Activated B cell treated with CpG ODN at 0.5 μM for 24 hours (primary cell): ENCODE measurements at regions not wholly inside any gene's neighbourhood (a gene's known extent, or its start where the extent isn't known, plus 50 kb on each side); places are given as distances from the start of the nearest gene placed in this dataset.

Source experiments
- ATAC-seq: fragments of 200-7000 bp; cut with Tn5 transposase; one replicate; pipeline ENCODE4 v1.10.0; 2021; ENCODE audit warnings: low read depth, mild to moderate bottlenecking, moderate library complexity
- CTCF ChIA-PET: fragments of 350-600 bp; sonication (Branson Sonifier 250); formaldehyde crosslinking; loops from one replicate; lab custom pipeline; 2021; ENCODE audit warnings: antibody characterized with exemption; lab: Charles Lee
- POLR2A ChIA-PET: fragments of 350-600 bp; sonication (Branson Sonifier 250); formaldehyde crosslinking; loops from one replicate; lab custom pipeline; 2021; ENCODE audit warnings: antibody characterized with exemption; lab: Charles Lee
- DNase-seq: peaks from one replicate; pipeline ENCODE4 v3.0.0; 2022
- H3K27ac Mint-ChIP-seq: one replicate; pipeline ENCODE4 v1.8.0; 2020; ENCODE audit warnings: mixed read lengths
- H3K27me3 Mint-ChIP-seq: one replicate; pipeline ENCODE4 v1.8.0; 2021; ENCODE audit warnings: mixed read lengths
- H3K36me3 Mint-ChIP-seq: one replicate; pipeline ENCODE4 v1.8.0; 2021; ENCODE audit warnings: low read depth, mixed read lengths
- H3K4me1 Mint-ChIP-seq: one replicate; pipeline ENCODE4 v1.8.0; 2021; ENCODE audit warnings: mixed read lengths
- H3K4me3 Mint-ChIP-seq: one replicate; pipeline ENCODE4 v1.8.0; 2020; ENCODE audit warnings: mild to moderate bottlenecking, mixed read lengths
- H3K9me3 Mint-ChIP-seq: one replicate; pipeline ENCODE4 v1.8.0; 2020; ENCODE audit warnings: mixed read lengths
- CTCF ChIP-seq: fragments of 200-600 bp; IDR thresholded peaks from one replicate; pipeline ENCODE4 v1.8.0; 2022; ENCODE audit warnings: antibody characterized with exemption, mild to moderate bottlenecking
- intact Hi-C: fragments of 100-400 bp; cut with micrococcal nuclease; formaldehyde crosslinking; loops from one replicate; pipeline ENCODE4 v1.15.1; 2024

GRCh38 chr18:34083910-34084535, 140.7 kb downstream of the NOL4 start:
- ChIA-PET CTCF (no interaction called here), POLR2A (no interaction called here)
- no peaks in the 10 kb centered on the region for H3K4me1 Mint-ChIP-seq
- no peaks in the 10 kb centered on the region for H3K36me3 Mint-ChIP-seq
- no peak overlapping the region for H3K27ac Mint-ChIP-seq
- no peak for TF ChIP-seq CTCF
- peaks cover 2% of the 10 kb centered on the region for H3K9me3 Mint-ChIP-seq
- H3K4me3 Mint-ChIP-seq: no peak overlapping the region
- intact Hi-C loops: no loop called here
- DNase-seq: no peak
- H3K27me3 Mint-ChIP-seq: no peaks in the 10 kb centered on the region
- no peak for ATAC-seq

DNA sequence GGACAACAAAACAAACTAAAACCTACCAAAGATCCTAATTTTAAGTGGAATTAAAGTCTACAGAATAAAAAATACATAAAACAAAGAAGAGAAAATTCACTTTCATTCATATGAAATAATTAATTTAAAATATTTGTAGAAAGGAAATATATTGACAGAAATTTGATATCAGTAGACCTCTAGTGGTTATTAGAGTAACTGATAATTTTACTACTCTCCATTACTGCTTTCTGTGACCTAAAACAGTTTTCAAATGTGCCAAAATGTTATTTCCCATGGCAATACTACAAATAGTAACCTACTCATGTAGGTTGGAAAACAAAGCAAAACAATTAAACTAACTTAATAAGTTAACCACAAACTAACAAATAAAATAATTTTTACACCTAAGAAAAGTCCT, 147.1 kb downstream of the NOL4 start:
- DNase-seq (no peak), ATAC-seq (no peak)
- Mint-ChIP-seq H3K4me1 (no peaks in the 10 kb centered on the region), H3K27ac (no peak overlapping the region), H3K36me3 (no peaks in the 10 kb centered on the region), H3K4me3 (no peak overlapping the region), H3K9me3 (no peaks in the 10 kb centered on the region), H3K27me3 (no peaks in the 10 kb centered on the region)
- intact Hi-C loops: no loop called here
- POLR2A ChIA-PET: no interaction called here
- TF ChIP-seq CTCF: no peak
- CTCF ChIA-PET: no interaction called here

DNA sequence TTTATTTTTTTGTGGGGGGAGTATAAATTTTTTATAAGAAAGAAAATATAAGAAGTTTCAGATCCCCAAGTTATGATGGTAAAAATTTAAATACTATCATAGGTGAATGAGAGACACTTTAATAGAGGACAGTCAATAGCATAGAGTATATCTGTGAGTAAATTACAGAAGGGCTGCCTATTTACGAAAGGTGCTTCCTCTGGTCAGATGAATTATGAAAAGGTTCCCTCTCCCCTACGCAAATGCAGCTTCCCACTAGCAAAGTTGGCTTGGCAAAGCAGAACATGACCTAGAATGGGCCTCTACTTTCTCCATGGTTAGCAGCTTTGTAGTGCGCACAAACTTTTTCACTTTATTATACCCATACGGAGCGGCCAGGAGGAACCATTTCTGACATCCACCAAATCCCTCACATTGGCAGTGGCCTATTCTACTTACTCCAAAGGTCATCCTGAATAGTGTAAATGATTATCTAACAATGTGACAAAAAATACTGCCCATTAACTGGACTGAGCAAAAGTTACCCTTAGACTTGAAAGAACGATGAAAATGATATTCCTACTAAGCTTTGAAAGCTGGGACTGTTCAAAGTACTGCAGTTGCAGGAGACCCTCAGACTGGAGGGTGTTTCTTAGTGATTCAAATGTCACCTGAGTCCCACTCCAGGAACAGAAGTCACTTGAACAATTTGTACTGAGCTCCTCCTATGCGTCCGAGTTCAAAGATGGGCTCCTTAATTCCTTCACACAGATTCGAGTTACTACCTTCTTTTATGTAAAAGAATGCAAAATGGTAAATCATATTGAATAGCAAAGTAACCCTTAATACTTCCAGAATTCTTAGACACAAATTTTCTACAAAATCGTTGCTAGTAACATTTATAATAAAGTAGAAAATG, 148.5 kb downstream of the NOL4 start:
- no peak for TF ChIP-seq CTCF
- Mint-ChIP-seq H3K9me3 (no peaks in the 10 kb centered on the region), H3K4me1 (no peaks in the 10 kb centered on the region), H3K27me3 (no peaks in the 10 kb centered on the region), H3K4me3 (no peak overlapping the region), H3K36me3 (no peaks in the 10 kb centered on the region), H3K27ac (no peak overlapping the region)
- ChIA-PET CTCF (no interaction called here), POLR2A (no interaction called here)
- no peak for ATAC-seq
- intact Hi-C loops: no loop called here
- DNase-seq: no peak

DNA sequence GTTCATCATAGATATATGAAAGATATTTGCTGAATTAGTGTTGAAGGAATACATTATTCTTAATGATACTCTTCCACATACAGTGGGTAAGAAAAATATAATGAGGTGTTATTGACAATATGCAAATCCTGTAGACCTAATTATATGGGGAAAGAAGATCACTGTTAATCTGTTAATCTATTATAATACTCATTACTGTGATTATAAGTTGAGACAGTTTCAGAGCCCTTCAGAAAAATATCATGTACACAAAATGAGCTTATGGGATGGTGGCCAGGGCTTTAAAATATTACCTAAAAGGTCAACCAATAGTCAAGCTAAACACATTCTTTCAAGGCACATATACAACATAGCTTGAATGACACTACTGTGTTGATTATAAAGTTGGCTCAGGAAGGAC, 163.5 kb downstream of the NOL4 start:
- intact Hi-C loops: no loop called here
- no peak overlapping the region for H3K27ac Mint-ChIP-seq
- TF ChIP-seq CTCF: no peak
- no peak overlapping the region for H3K4me3 Mint-ChIP-seq
- ChIA-PET CTCF (no interaction called here), POLR2A (no interaction called here)
- H3K4me1 Mint-ChIP-seq: no peaks in the 10 kb centered on the region
- peaks cover 2% of the 10 kb centered on the region for H3K9me3 Mint-ChIP-seq
- ATAC-seq (no peak), DNase-seq (no peak)
- no peaks in the 10 kb centered on the region for H3K27me3 Mint-ChIP-seq
- H3K36me3 Mint-ChIP-seq: no peaks in the 10 kb centered on the region

- no peak for ATAC-seq
- ChIA-PET CTCF (no interaction called here), POLR2A (no interaction called here)
- Mint-ChIP-seq H3K4me1 (no peaks in the 10 kb centered on the region), H3K4me3 (no peak overlapping the region), H3K36me3 (no peaks in the 10 kb centered on the region), H3K27ac (no peak overlapping the region), H3K9me3 (peaks cover 11% of the 10 kb centered on the region), H3K27me3 (no peaks in the 10 kb centered on the region)
- no peak for TF ChIP-seq CTCF
- no peak for DNase-seq
- intact Hi-C loops: no loop called here
Measured at GRCh38 chr18:34055227-34055626, 169.5 kb downstream of the NOL4 start.
